K562 (cell line): ENCODE measurements at regions not wholly inside any gene's neighbourhood (a gene's known extent, or its start where the extent isn't known, plus 50 kb on each side); places are given as distances from the start of the nearest gene placed in this dataset.

Experiments
- ATF7 ChIP-seq: fragments of 450-650 bp; IDR thresholded peaks from 2 replicates; pipeline ENCODE4 v1.7.1; 2014; ENCODE audit warnings: mild to moderate bottlenecking, moderate library complexity
- CBFA2T3 ChIP-seq: fragments of 450-650 bp; IDR thresholded peaks from 2 replicates; pipeline ENCODE4 v1.6.1; 2017
- CXXC5 ChIP-seq: fragments of 250-450 bp; sonication (Bioruptor Pico); IDR thresholded peaks from 2 replicates; pipeline ENCODE4 v1.8.0; 2022; ENCODE audit warnings: inconsistent platforms, mild to moderate bottlenecking, moderate library complexity
- HDAC2 ChIP-seq: fragments of 450-650 bp; IDR thresholded peaks from 2 replicates; pipeline ENCODE4 v1.6.1; 2016; ENCODE audit warnings: mild to moderate bottlenecking
- HDAC6 ChIP-seq: IDR thresholded peaks from 2 replicates; pipeline ENCODE4 v1.6.1; 2012; ENCODE audit warnings: low read depth, mild to moderate bottlenecking, control low read depth, inconsistent platforms, low read length, moderate library complexity
- IRF2 ChIP-seq: sonication (generic); formaldehyde crosslinking; IDR thresholded peaks from 2 replicates; pipeline ENCODE4 v1.8.1; 2022; ENCODE audit warnings: mild to moderate bottlenecking, missing genetic modification reagents
- JUND ChIP-seq, 2 experiments: IDR thresholded peaks; 2 replicates in 1 of 2; 3 replicates in 1 of 2; pipeline ENCODE4 v1.6.1; 2011; ENCODE audit warnings: borderline replicate concordance in 2 of 2, low read depth in 2 of 2, low read length in 2 of 2, improper control_type of control experiment in 1 of 2, missing biosample characterization in 1 of 2, missing genetic modification characterization in 1 of 2, missing genetic modification reagents in 1 of 2
- MECOM ChIP-seq: fragments of 250-450 bp; sonication (Bioruptor Pico); IDR thresholded peaks from 2 replicates; pipeline ENCODE4 v1.8.0; 2022; ENCODE audit warnings: inconsistent platforms
- MEF2D ChIP-seq: conservative IDR thresholded peaks from 2 replicates; pipeline ENCODE4 v1.6.1; 2016; ENCODE audit warnings: low read depth, missing genetic modification characterization, missing compliant biosample characterization
- MEIS2 ChIP-seq: fragments of 450-650 bp; IDR thresholded peaks from 2 replicates; pipeline ENCODE4 v1.6.1; 2014; ENCODE audit warnings: mild to moderate bottlenecking; ENCODE audit not compliant: partially characterized antibody
- RAD21 ChIP-seq, 2 experiments: fragments of 250-450 bp in 1 of 2; fragments of 450-650 bp in 1 of 2; sonication (Bioruptor Pico) in 1 of 2; formaldehyde crosslinking in 1 of 2; IDR thresholded peaks in 1 of 2; conservative IDR thresholded peaks in 1 of 2; 2 replicates each; pipeline versions ENCODE4 v1.4.0 to v1.8.0; 2020 to 2022; ENCODE audit warnings: mild to moderate bottlenecking in 2 of 2, moderate library complexity in 1 of 2
- RAD51 ChIP-seq: fragments of 450-650 bp; IDR thresholded peaks from 2 replicates; pipeline ENCODE4 v1.7.1; 2016; ENCODE audit warnings: low read depth, mild to moderate bottlenecking, borderline replicate concordance
- RFX5 ChIP-seq: IDR thresholded peaks from 2 replicates; pipeline ENCODE4 v1.6.1; 2011; ENCODE audit warnings: low read depth, mild to moderate bottlenecking, improper control_type of control experiment, low read length
- TEAD4 ChIP-seq, 2 experiments: sonication (generic) in 1 of 2; formaldehyde crosslinking in 1 of 2; IDR thresholded peaks; 2 replicates each; pipeline versions ENCODE4 v1.6.1 to v1.8.0; 2012 to 2022; ENCODE audit warnings: borderline replicate concordance in 1 of 2, inconsistent platforms in 1 of 2, low read length in 1 of 2, mild to moderate bottlenecking in 1 of 2, missing genetic modification reagents in 1 of 2
- ZNF717 ChIP-seq: fragments of 250-450 bp; sonication (Bioruptor Pico); IDR thresholded peaks from 2 replicates; pipeline ENCODE4 v1.5.0; 2021
- TF ChIP-seq, protein P1 (sequence below): fragments of 250-450 bp; sonication (Bioruptor Pico); IDR thresholded peaks from 2 replicates; pipeline ENCODE4 v1.5.0; 2020; ENCODE audit warnings: mild to moderate bottlenecking, borderline replicate concordance
- TF ChIP-seq, protein P2 (sequence below): fragments of 450-650 bp; IDR thresholded peaks from 2 replicates; pipeline ENCODE4 v1.6.1; 2016; ENCODE audit warnings: low read depth, mild to moderate bottlenecking, moderate library complexity
- TF ChIP-seq, protein P3 (sequence below), 2 experiments: IDR thresholded peaks in 1 of 2; conservative IDR thresholded peaks in 1 of 2; 2 replicates each; pipeline ENCODE4 v1.6.1; 2016; ENCODE audit warnings: low read depth in 2 of 2, mild to moderate bottlenecking in 1 of 2, missing compliant biosample characterization in 1 of 2, missing genetic modification characterization in 1 of 2, moderate library complexity in 1 of 2
- TF ChIP-seq, protein P4 (sequence below): sonication (generic); formaldehyde crosslinking; IDR thresholded peaks from 2 replicates; pipeline ENCODE4 v1.8.1; 2023; ENCODE audit warnings: mild to moderate bottlenecking, missing genetic modification reagents

DNA sequence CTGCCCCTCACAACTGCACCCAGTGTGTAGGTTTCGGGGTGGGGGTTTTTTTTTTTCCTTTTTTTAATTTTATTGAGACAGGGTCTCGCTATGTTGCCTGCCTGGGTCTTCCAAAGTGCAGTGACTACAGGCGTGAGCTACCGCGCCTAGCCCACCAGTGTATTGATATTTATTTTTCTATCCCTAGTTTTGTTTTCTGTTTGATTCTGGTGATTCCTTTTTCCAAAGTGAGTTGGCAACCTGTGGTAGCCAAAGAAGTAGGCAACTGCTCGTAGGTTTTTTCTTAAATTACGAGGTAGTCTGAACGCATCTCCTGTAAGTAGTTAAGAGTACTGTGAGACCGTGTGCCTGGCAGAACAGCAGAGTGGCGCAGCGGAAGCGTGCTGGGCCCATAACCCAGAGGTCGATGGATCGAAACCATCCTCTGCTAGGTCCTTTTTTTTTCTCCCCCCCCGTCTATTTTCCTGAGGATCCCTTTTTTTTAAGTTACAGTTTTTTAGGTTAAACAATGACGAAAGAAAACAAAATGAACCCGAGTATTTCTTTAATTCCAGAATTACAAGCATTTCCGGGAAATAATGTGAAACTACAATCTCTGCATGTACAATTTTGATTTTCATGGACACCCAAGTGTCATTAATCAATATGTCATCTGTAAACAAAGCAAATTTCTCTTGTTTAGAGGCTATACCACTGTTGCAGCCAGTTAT is 78.7 kb upstream of the BTN3A2 start (continued):
- TF ChIP-seq, protein P1, sequence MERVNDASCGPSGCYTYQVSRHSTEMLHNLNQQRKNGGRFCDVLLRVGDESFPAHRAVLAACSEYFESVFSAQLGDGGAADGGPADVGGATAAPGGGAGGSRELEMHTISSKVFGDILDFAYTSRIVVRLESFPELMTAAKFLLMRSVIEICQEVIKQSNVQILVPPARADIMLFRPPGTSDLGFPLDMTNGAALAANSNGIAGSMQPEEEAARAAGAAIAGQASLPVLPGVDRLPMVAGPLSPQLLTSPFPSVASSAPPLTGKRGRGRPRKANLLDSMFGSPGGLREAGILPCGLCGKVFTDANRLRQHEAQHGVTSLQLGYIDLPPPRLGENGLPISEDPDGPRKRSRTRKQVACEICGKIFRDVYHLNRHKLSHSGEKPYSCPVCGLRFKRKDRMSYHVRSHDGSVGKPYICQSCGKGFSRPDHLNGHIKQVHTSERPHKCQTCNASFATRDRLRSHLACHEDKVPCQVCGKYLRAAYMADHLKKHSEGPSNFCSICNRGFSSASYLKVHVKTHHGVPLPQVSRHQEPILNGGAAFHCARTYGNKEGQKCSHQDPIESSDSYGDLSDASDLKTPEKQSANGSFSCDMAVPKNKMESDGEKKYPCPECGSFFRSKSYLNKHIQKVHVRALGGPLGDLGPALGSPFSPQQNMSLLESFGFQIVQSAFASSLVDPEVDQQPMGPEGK (CRISPR knock-in tag): no peak; the same call in 1 of the 2 replicates
- TF ChIP-seq, protein P2, sequence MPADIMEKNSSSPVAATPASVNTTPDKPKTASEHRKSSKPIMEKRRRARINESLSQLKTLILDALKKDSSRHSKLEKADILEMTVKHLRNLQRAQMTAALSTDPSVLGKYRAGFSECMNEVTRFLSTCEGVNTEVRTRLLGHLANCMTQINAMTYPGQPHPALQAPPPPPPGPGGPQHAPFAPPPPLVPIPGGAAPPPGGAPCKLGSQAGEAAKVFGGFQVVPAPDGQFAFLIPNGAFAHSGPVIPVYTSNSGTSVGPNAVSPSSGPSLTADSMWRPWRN: peak; percentile 59; the same call in 1 of the 2 replicates
- TF ChIP-seq RAD21 (CRISPR knock-in tag; conservative IDR thresholded peaks at IDR 0.05 in 1 of 2, IDR thresholded peaks at IDR 0.05 in 1 of 2) (peak in 1 of 2 experiments; percentile 22; a peak in 2 of 4 replicates), RAD51 (no peak), HDAC6 (peak; percentile 47; the same call in 1 of the 2 replicates), IRF2 (CRISPR knock-in tag) (no peak), MEF2D (tag) (no peak), MECOM (no peak), ATF7 (no peak; the same call in 1 of the 2 replicates), RFX5 (peak; percentile 72; the same call in 1 of the 2 replicates), CXXC5 (peak; percentile 87), MEIS2 (peak; percentile 82), HDAC2 (0 out of 2 replicates have a peak, but pooled peaks have one; percentile 9), CBFA2T3 (no peak), TEAD4 (IDR thresholded peaks at IDR 0.05; ENCODE audit: low read length) (peak; percentile 76), TEAD4 (CRISPR knock-in tag; IDR thresholded peaks at IDR 0.05; ENCODE audit: borderline replicate concordance) (no peak), ZNF717 (no peak), JUND (IDR thresholded peaks at IDR 0.05; ENCODE audit: borderline replicate concordance, low read depth, low read length) (peak; percentile 28; the same call in 1 of the 2 replicates), JUND (tag; IDR thresholded peaks at IDR 0.05; ENCODE audit: borderline replicate concordance, low read depth, low read length) (peak; percentile 35; the same call in 1 of the 3 replicates)
- TF ChIP-seq, protein P3, sequence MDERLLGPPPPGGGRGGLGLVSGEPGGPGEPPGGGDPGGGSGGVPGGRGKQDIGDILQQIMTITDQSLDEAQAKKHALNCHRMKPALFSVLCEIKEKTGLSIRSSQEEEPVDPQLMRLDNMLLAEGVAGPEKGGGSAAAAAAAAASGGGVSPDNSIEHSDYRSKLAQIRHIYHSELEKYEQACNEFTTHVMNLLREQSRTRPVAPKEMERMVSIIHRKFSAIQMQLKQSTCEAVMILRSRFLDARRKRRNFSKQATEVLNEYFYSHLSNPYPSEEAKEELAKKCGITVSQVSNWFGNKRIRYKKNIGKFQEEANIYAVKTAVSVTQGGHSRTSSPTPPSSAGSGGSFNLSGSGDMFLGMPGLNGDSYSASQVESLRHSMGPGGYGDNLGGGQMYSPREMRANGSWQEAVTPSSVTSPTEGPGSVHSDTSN (CRISPR knock-in tag; IDR thresholded peaks at IDR 0.05; ENCODE audit: low read depth): no peak
- TF ChIP-seq, protein P3 (tag; conservative IDR thresholded peaks at IDR 0.05; ENCODE audit: low read depth): peak; percentile 81
- TF ChIP-seq, protein P4, sequence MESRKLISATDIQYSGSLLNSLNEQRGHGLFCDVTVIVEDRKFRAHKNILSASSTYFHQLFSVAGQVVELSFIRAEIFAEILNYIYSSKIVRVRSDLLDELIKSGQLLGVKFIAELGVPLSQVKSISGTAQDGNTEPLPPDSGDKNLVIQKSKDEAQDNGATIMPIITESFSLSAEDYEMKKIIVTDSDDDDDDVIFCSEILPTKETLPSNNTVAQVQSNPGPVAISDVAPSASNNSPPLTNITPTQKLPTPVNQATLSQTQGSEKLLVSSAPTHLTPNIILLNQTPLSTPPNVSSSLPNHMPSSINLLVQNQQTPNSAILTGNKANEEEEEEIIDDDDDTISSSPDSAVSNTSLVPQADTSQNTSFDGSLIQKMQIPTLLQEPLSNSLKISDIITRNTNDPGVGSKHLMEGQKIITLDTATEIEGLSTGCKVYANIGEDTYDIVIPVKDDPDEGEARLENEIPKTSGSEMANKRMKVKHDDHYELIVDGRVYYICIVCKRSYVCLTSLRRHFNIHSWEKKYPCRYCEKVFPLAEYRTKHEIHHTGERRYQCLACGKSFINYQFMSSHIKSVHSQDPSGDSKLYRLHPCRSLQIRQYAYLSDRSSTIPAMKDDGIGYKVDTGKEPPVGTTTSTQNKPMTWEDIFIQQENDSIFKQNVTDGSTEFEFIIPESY (CRISPR knock-in tag): no peak
